ENCODE measurements at regions not wholly inside any gene's neighbourhood (a gene's known extent, or its start where the extent isn't known, plus 50 kb on each side); places are given as distances from the start of the nearest gene placed in this dataset.
A peak's percentile ranks its signal among the peaks of the same experiment; 100 is the strongest.
"Not testable (repeated sequence)": the region's sequence is repeated elsewhere in the genome, so short reads cannot be mapped to it uniquely, and the experiment has no call there.

DNA sequence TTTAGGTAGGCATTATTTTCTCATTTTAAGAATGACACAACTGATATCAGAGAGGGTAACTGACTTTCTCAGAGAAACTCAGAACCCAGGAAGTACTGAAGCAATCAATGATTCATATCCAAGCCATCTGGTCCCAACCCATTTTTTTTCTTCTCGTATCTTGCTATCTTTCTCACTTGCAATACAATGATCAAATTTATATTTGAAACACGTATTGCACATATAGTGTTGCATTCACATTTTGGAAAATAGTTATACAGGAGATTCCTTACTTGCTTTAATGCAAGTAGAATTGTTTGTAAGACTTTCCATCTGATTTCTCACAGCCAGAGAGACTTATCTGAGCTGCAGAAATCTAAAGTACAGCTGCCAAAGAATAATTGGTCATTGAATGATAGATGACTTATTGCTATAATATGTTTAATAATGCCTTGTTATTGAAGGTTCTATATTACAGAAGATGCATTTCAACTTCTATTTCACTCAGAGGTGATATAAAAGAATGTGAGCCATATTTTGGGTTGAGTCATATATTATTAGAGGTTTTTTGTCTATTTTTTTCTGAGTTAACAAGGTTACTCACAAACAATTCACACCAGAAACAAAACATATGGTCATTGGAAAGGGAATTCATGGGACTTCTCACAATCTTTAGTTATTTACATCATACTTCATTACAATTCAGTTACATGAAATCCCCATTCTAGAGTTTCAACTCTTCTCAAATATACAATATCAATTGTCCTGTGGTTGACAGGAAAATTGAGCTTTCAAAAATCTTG lies 337.5 kb upstream of the CITED2 start:
- peak in 1 of 3 experiments; percentile 49 for DNase-seq

DNA sequence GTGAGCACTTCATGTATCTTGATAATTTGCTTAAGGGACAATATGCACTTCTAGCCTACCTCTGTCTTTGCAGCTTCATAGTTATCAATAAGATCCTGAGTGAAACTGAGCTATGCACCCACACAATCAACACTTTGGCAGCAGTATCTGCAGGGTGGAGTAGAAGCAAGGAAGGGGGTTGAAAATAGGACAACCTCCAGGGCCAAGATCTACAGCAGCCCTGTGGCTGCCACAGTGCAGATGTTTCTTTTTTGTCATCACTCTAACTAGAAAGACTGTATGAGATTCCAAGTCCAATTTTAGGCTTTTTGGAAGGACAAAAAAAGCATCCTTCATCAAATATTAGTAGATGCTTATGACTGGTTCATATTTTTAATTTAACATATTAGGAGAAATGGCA lies 336.1 kb upstream of the CITED2 start:
- DNase-seq = no peak

DNA sequence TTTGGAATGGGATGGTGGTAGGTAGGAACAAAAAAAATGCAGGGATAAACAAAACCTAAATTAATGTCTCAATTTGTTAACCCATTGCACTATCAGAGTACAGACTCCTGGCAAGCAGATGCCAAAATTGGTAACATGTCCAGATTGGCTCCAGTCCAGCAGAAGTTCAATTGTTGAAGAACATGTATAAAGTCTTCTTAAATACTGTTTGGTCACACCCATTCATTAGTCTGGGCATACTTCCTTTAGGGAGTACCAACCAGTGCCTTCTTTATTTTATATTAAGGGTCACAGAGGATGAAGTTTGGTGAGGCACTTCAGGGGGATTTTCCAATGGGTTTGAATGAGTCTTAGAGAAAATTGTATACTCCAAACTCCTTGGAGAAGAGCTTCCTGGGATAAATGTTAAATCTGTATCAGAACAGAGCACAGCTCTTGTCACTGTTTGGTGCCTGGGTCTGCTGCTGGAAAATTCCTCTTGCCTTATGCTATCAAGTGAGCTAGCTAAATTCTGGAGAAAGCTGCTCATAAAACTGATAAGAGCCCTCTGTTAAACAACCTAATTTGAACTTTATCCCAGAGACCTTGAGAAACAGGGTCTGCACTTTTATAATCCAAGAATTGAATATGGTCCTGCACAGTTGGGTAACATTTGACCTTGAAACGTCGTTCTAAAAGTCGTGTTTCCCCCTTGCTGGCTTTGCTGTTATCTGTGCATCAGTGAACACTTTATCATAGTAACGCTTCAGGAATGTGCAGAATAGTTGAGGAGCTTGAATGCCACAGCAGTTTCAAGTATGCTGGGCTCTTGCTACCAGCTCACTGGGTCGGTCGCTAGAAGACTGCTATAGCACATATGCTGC lies 334.1 kb upstream of the CITED2 start:
- no peak for DNase-seq

DNA sequence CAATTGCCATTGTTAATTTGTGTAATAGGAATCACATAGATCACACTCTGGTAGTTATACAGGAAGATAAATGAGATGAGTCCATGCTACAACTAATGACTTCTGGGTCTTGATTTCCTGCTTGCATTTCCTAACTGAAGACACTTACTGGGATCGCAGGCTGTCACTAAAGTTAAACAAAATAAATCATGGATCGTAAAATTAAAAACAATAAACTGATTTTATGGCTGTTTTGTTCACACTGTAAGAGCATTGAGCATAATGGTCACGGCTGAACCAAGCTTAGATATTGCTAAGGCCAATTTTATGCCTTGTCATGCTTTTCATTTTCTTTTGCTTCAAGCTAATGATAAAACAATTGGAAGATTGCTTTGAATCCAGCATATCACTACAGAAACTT lies 332.5 kb upstream of the CITED2 start:
- peak in 1 of 3 experiments; percentile 9 for DNase-seq

DNA sequence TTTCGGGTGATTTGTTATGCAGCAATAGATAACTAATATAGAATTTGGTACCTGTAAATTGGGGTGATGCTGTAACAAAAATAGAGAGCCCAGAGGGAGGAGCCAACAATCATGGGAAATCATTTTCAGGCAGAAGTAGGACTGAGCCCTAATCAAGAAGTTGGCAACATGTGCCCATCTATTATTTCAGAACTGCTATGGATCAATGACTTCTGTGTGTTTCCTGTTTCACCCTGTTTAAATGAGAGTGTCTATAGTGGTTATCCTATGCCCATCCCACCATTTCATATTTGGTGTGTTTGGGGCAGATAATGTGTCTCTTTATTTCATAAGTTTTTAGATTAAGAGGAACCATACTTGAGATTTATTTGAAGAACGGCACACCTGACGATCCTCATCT lies 330.8 kb upstream of the CITED2 start:
- DNase-seq = no peak

DNA sequence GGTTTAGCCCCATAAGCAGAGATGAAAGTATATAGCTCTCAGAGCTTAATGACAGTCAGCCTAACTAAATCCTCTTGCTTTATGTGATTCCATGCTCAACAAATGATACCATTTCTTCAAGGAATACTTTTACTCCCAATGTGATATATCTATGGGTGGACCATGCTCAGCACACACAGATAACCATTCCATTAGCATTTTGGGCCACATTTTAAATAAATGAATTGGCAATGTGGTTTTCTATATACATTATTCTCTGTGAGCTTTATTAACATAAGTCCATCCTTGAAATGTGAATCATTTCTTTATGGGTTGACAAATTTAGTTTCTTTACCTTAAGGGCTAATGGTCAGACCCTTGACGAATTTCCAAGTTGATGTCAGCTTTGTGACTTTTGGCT lies 329.3 kb upstream of the CITED2 start:
- DNase-seq = no peak

DNA sequence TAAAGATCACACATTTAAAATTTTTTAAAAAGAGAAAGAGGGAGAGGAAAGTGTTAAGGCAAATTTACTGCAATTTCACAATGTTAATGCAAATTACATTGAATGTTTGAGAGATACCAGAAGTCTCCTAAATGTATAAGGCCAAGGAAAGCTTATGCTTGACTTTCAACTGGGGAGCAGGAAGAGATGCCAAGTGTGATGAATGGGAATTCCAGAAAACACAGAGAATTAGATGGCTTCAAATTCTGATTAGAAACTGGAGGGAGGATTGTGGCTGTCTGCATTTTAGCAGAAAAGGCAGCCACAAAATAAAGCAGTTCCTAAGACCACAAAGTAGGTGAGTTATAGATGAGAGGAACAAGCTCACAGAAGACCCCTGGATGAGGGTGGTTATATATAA lies 328.3 kb upstream of the CITED2 start:
- no peak for DNase-seq

DNA sequence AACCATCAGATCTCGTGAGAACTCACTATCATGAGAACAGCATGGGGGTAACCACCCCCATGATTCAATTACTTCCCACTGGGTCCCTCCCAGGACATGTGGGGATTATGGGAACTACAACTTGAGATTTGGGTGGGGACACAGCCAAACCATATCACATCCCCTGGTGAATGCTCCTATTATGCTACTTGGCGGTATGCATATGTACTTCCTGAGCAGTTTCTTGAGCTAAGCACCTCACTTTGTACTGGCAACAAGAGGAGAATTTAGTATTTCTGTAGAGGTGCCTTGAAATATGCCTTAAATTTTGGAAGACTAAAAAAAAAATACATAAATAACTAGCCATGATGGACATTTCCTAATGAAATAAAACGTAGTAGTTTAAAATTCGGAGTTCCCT lies 327.2 kb upstream of the CITED2 start:
- DNase-seq = no peak

DNA sequence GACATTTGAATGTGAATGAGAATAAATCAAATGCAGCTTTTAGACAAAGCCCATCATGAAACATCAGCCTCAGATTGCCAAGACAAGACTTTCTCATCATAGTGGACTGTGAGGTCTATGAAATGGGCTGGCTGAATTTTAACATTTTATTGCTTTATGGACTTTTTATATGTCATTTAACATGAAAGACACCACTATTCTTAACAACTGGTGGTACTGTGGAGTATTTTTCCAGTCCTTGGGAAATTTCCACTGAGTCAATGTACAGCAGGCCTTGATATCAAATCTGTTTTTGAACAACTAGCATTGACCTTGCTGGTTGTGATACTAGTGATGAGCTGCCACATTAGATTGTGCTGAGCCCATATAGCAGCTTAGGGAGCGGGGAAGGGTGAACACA lies 326.6 kb upstream of the CITED2 start:
- no peak for DNase-seq

DNA sequence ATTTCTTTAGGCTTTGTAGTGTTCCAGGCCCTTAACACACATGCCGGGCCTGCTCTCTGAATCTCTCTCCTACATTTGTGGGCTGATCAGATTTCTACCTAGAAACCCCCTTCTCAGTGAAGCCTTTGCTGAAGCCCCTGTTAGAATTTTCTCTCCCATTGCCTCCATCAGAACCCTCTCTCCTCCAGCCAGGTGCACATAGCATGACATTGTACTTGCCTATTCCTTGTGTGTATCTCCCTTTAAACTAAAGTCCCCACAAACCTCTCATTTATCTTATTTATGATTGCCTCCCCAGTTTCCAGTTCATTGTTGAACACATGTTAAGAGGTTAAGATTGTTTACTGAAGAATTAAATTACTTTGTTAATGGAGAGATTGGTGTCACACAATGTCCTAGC lies 325.5 kb upstream of the CITED2 start:
- DNase-seq = peak in 2 of 3 experiments; percentile 10 to 57

DNA sequence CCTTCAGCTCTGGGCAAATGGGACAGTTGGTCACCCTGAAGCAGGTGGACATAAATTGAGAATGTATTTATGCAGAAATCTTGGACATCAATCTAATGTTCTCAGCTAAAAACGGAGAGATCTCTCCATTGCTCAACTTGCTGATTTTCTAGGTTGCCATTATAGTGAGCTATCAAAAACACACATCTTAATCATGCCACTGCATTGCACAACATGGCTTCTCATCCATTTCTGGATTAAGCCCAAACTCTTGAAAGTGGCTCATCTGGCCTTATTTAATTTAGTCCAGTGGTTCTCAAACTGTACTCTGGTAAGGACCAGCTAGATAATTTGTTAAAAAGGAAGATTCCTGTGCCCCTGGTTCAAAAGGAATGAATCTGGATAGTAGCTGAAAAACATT lies 324.9 kb upstream of the CITED2 start:
- DNase-seq = no peak

DNA sequence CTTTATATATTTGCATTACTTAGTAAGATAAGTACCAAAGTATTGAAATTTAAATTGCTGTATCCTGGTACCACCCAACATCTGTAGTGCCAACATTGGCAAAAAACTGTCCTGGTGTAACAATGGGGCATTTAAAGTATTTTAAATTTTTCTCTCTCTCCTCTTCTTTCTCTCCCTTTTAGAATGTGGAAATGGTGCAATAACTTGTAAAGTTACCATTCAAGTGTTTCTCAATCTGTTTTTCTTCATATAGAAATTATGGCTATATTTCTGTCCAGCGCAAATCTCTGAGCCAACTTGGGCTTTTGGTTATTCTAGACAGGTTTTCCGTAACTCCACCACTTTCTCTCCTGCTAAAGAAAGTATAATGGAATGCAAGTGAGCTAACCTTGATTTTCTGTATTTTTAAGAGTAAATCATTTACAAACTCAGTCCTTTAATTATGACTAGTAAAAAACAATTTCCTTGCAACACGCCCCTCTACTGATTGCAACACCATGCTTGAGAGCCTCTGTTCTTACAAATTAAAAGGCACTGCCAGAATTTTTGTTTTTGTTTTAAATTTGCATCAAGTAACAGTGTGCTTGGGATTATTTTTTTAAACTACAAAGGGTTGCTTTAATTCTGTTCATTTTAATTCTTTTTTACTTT lies 324.2 kb upstream of the CITED2 start:
- no peak for DNase-seq

DNA sequence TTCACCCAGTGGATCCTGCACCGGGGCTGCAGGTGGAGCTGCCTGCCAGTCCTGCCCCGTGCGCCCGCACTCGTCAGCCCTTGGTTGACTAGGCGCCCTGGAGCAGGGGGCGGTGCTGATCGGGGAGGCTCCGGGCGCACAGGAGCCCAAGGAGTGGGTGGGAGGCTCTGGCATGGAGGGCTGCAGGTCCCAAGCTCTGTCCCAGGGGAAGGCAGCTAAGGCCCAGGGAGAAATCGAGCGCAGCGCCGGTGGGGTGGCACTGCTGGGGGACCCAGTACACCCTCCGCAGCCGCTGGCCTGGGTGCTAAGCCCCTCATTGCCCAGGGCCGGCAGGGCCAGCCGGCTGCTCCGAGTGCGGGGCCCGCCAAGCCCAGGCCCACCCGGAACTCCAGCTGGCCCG lies 323.4 kb upstream of the CITED2 start:
- DNase-seq = not testable (repeated sequence)

DNA sequence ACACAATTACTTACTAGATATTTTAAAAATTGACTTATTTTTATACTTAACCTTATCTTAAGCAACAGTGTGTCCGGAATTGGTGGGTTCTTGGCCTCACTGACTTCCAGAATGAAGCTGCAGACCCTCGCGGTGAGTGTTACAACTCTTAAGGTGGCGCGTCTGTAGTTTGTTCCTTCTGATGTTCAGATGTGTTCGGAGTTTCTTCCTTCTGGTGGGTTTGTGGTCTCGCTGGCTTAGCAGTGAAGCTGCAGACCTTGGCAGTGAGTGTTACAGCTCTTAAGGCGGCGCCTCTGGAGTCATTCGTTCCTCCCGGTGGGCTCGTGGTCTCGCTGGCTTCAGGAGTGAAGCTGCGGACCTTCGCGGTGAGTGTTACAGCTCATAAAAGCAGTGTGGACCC lies 322.5 kb upstream of the CITED2 start:
- DNase-seq = not testable (repeated sequence)

DNA sequence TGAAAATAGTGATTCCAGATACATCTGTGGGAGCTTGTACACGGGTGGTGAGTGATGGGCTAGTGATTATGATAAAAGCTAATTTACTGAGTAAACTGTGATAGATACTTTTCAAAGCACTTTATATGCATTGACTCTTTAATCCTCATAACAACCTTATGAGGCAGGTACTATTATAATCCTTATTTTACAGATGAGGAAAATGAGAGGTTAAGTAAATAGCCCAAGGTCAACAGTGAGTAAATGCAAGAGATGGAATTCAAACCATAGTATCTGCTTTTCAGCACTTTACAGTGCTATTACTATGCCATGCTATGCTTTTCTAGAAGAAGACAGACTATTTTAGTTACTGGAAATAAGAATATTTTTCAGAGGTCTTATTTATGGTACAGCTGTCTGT lies 320.9 kb upstream of the CITED2 start:
- peak in 1 of 3 experiments; percentile 35 for DNase-seq

DNA sequence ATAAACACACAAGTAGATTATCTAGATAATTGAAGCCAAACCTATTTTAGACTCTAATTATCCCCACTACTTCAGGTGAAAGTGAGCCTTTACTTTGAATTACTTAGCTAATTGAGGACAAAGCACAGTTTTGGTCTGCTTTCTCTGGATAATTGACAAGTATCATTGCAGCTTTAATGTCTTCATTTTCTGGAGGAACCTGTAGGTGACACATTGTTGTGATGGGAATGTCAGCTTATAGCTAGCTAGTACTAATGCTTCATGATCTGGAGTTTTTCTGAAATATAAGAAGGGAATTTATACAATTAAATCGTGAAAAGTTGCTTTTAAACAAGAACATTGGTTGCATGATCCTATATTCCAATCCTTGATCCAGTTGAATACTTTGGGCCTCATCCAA lies 319.3 kb upstream of the CITED2 start:
- peak in 1 of 3 experiments; percentile 49 for DNase-seq

DNA sequence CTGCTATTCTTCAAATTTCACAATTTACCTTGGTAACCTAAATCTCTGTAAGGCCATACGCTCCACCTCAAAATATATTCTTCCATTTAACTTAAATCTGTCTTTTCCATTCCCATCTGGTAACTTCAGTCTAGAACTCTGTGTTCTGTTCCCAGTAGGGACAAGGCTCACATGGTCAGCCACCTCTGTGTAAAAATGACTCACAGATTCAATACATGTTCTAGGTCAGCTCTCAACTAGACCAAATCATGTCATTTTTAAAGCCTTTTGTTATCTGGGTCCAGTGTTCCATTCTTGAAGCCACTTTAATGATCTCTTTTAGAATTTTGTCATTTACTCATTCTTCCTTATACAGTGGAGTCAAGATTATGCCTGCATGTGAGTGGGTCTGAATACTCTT lies 315.6 kb upstream of the CITED2 start:
- DNase-seq = no peak

DNA sequence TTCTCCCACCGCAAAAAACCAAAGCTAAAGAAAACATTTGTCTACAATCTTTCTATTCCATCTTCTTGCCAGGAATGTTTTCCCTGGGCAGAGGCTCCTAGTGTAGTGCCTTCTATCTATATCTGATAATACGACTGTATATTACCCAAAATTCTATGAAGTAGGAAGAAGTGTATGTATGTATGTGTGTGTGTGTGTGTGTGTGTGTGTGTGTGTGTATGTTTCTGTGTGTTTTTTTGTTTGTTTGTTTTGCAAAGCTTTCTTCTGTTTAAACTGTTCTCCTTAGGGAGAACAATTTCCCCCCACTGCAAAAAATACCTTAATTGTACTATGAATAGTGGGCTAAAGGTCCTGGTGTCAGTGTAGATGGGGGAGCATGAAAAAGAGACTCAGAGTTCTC lies 312.6 kb upstream of the CITED2 start:
- DNase-seq = no peak

DNA sequence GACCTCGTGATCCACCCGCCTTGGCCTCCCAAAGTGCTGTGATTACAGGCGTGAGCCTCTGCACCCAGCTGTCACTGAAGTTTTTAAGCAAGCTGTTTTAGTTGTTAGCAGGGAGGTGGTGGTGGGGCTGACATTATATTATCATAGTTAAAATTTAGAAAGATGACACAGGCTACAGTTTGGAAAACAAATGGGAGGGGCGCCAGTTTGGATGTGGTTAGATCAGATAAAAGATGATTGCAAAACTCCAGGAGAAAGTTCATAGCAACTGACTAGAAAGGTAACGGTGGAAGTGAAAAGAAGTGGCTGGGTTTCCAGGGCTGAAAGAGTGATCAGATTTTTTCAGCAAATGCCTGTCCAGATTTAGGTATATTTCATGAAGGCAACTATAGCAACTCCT lies 311.9 kb upstream of the CITED2 start:
- no peak for DNase-seq

DNA sequence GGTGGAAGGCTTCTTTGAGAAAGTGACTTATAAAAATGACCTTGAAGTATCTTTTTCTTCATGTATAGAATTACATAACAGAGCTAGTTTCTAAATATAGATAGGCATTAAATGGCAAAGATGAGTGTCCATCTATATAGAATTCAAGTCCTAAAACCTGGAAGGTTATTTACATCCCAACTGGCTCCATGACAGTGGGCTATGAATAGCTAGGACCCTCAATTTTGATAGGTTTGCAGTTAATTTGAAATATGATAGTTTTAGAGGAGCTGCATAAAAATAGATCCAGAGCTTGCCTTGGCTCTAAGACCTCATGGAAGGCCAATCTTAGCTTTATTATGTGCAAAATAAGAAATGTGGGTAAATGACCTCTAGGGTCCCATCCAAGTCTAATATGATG lies 310.6 kb upstream of the CITED2 start:
- no peak for DNase-seq

DNA sequence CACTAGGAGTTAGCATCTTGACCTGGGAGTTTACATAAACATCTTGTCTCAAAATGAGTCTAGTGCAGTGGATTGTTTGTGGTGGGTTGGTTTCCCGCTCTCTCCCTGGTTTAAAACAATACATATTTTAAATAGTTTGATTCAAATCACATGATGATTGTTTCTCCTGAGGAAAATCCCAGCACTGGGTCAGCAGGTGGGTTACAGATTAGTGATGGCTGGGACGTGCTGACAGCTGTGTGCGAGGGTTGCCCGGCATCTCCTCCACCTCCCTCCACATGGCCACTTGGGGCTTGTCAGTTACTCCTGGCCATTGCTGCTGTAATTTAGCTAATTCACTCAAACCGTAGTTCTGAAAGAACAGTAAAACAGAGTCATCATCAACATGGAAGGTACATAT lies 306.4 kb upstream of the CITED2 start:
- no peak for DNase-seq

DNA sequence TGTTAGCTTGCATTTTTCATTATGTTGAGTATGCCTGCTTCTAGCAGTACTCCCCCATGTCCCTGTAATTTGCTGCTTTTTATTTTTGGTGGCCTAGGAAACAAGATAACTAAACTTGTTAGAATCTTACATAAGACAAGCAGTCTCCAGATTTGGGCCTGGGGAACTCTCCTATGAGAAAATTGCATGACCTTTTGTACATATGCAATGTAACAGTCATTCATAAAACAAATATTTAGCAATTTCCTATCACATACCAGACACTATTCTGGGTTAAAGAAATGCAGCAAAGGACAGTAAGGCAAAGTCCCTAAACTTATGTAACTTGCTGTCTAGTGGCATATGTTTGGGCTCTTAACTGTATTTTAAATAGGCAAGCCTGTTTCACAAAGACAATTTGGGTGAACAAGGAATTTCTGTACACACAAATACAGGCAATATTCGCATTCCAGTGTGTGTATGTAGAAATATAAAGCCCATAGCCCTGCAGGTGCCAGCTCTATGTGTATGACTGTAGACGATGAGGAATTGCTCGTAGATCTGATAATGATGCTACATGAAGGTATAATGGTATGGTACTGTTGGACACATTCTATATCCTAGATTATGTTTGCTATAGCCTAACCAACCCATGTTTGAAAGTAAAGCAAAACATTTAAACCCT lies 305.2 kb upstream of the CITED2 start:
- no peak for DNase-seq

DNA sequence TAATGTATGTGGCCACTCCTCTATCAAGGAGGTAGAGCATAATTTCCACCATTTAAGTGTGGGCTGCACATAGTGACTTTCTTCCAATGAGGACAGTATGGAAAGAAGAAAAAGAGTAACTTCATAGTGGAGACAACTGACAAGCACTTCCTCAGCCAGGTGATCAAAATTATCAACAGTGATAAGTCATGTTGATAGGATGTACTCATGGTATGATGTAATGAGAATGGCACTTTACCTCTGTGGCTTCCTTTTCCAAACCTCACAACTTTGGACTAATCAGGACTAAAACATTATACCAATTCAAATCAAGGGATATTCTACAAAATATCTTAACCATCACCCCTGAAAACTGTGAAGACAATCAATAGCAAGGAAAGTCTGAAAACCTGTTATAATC lies 302.3 kb upstream of the CITED2 start:
- no peak for DNase-seq
